GOT3 (cell line): ENCODE measurements at regions not wholly inside any gene's neighbourhood (a gene's known extent, or its start where the extent isn't known, plus 50 kb on each side); places are given as distances from the start of the nearest gene placed in this dataset.

ENCODE experiments used
- DNase-seq: peaks from one replicate; lab custom pipeline; 2025; ENCODE audit warnings: mixed read lengths; lab: John Stamatoyannopoulos, UW

DNA sequence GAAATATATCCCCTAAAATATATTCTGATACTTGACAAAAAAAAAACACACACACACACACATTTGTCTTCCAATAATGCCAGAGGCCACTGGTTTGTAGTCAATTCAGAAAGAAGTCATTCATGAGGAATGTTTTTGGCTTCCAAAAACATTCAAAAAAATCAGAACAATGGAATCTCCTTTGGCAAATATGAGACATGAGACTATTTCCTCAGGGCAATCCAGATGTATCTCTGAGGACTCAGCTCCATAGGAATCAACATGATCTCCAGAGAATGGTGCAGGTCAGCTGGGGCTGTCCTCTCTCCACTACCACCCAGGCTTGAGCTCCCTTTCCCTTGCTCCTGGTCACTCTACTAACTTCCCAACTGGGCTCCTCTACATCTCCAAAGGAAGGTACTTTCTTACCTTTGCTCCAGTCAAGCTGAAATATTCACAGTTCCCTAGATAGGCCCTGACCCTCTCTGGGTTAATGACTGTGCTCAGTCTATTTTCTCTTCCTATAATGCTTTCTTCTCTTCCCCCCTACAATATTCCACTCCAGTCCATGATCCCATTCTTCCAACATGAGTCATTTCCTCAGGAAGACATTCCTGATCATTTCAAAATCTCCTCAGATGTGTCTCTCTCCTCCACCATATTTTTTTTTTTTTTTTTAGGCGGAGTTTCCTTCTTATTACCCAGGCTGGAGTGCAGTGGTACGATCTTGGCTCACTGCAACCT, 145.3 kb downstream of the C1D start:
- no peak for DNase-seq

DNA sequence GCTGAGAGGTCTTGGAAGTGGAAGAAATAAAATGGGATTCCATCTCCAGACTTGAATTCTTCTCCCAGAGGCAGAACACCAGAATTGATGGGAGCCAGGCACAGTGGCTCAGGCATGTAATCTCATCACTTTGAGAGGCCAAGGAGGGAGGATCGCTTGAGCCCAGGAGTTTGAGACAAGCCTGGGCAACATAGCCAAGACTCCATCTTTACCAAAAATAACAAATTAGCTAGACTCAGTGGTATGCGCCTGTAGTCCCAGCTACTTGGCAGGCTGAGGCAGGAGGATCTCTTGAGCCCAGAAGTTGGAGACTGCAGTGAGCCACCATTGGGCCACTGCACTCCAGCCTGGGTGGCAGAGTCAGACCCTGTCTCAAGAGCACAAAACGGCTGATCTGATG, 144.3 kb downstream of the C1D start:
- DNase-seq: no peak

DNA sequence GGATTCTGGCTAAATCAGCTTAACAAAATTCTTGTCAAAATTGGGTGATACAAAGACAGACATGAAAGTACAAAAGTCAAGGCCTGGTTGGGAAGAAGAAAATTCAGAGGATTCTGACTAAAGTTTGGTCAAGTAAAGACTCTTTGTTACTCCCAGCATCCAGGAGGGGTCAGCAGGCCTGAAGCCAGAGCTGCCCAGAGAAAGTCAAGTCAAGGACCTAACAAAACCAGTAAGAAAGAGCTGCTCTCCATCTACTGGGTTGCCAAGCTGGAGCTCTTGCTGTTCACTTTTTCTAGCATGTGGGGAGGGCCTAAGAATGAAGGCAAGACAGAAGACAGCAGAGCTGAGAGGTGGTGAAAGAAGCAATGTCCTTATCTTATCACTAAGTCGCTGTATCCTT, 143.3 kb downstream of the C1D start:
- DNase-seq: no peak

- no peak for DNase-seq
Measured at GRCh38 chr2:67922080-67922785, 140.6 kb downstream of the C1D start.

GRCh38 chr2:67923696-67924095, 139.1 kb downstream of the C1D start:
- DNase-seq: no peak

GRCh38 chr2:67927501-67927900, 135.3 kb downstream of the C1D start:
- no peak for DNase-seq

GRCh38 chr2:67930156-67930555, 132.6 kb downstream of the C1D start:
- no peak for DNase-seq

DNA sequence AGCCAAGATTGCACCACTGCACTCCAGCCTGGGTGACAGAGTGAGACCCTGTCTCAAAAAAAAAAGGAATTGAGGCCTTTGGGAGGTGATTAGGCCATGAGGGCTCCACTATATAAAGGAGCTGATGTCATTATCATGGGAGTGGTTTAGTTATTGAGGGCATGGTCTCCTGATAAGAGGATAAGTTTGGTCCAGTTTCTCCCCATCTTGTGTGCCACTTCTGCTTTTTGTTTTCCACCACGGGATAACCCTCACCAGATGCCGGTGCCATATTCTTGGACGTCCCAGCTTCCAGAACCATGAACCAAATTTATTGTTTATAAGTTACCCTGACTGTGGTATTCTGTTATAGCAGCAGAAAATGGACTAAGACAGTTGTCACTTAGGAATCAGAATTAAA, 125.8 kb downstream of the C1D start:
- DNase-seq: no peak

GRCh38 chr2:67938053-67938452, 124.8 kb downstream of the C1D start:
- DNase-seq: no peak

GRCh38 chr2:67945056-67945455, 117.7 kb downstream of the C1D start:
- DNase-seq: no peak

DNA sequence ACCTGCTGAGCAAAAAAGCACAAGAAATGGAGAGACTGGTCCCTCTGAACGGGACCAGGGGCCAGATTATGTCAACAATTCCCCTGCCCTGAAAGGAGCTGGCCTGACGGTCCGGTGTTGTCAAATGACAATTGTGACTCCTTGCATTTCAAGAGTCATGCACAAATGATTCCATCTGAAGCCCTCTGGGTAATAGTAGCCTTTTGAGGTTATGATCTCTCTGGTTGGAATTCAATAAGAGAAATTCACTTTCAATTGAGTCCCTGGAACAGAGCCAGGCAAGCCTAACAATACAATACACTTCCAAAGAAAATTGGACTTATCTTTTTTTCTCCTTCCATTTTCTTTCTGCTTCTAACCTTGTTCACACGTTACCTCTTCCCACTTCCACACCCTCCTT, 116.9 kb downstream of the C1D start:
- no peak for DNase-seq

DNA sequence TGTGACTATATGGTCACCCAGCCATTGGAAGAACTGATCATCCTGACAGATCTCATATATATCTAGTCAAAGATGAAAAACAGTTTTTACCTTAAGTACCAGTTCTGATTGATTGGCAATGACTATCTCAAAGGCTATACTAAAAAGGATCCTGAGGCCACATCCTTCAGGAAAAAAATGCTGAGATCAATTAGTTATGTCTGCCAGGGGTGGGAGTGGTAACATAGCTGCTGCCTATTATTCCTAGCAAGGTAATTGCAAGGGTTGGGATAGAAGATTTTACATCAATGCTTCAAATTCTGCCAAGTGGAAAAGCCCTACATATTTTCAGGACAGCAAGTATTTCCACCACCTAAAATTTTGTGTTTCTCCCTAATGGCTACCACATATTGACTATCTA, 114.7 kb downstream of the C1D start:
- DNase-seq: no peak

DNA sequence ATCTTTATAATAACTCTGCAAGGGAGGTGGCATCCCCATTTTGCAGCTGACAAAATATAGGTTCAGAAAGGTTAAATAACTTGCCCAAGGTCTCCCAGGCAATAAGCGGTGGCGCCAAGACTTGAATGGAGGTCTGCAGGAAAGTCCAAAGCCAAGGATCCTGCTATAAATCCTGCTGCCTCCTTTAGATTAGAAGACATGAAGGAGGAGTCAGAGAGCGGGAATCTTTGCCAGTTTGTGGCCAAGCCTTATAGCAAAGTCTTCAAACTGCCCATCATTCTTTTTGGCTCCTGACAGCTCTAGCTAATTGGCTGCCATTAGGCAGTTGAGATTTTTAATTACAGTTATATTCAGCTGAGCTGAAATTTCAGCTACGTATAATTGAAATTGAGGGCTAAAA, 114.3 kb downstream of the C1D start:
- no peak for DNase-seq

DNA sequence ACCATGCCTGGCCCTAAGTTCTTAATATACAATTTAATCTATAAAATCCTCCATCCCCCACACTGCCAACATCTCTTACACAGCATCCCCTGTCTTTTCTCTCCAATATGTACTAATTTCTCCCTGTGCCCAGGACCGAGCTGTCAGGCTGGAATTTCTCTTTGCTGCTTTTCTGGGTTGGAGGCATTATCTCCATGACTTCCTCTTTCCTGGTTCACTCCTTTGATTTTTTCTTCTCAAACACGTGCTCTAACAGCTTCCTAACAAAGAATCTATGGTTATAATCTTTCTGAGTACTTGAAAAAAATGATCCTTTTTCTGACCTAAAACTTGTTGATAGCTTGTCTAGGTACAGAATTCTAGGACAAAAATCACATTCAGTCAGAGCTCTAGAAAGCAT, 112.8 kb downstream of the C1D start:
- no peak for DNase-seq

DNA sequence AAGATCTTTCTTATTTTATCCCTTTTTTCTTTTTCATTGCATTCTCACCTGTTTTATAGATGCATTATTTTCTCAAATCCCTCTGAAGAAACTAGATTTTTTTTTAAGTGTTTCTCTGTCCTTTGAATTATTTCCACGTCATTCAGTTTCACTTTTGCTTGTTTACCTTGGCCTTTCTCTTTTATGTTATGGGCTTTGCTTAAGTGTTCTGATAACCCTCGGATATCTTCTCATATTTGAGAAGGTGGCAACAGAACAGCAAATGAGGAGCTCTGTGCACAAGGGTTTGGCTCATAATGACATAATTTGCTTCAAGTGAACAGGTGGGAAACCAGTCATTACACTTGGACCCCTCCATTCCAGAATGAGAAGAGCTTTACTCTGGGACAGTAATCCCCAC, 111.9 kb downstream of the C1D start:
- no peak for DNase-seq

DNA sequence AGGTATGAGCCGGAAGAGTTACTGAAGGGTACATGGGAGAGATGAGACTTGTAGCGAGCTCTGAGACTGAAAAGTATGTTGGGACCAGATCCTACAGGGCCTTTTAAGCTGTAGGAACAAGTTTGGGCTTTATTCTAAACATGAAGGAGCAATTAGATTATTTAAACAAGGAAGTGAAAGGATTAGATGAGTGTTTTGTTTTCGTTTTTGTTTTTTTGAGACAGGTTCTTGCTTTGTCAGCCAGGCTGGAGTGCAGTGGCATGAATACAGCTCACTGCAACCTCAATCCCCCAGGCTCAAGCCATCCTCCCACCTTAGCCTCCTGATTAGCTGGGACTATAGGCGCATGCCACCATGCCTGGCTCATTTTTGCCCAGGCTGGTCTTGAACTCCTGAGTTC, 110.7 kb downstream of the C1D start:
- no peak for DNase-seq

- DNase-seq: no peak
Measured at GRCh38 chr2:67954093-67954748, 108.6 kb downstream of the C1D start.

DNA sequence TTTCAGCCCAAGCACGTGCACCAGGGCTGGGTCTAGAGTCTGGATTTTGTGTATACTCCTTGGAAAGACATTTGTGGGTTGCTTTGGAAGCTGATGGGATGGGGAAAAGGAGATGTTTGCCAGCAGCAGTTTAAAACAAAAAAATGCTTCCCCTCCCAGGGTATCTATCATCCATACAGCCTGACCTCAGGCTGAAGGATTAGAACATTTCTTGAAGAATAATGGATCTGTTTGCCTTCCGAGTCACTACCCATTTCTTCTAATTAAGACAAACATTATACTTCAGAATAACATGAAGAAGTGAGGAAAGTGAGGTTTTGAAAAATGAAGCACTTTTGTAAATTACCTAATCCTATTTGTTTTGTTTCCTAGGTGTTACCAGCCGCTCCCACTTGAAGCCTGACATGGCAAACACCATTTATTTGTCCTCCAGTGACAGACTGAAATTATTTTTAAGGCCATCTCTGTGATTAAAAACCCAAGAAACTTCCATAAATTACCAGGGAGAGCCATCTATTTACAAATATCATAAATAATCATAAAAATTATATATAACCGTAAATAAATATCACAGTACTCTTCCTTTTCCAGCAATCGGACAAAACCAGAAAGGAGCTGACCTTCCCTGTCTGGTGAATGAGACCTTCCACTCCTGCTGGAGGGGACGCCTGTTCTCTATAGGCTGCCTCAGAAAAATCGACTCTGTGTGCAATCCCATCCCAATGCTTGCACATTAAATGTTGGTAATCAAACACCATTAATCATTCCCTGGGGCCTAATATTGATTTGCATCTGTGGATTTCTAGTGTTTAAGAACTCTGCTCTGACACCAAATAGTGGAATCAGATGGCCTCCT, 106.8 kb downstream of the C1D start:
- DNase-seq: no peak

DNA sequence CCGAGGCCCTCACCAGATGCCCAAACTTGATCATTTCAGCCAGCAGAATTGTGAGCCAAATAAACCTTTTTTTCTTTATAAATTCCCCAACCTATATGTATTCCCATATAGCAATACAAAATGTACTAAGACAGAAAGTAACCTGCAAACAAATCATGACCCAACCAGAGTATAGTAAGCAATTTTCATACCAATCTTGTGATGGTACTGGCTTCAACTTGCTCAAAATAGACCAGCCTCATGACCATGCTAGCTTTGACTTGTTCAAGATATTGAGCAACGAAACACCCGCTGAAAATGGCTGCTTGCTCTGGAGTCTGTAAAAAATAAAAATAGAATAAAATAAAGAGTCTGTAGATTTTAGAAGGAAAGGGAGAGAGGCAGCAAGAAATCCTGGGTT, 97.6 kb downstream of the C1D start:
- DNase-seq: no peak

DNA sequence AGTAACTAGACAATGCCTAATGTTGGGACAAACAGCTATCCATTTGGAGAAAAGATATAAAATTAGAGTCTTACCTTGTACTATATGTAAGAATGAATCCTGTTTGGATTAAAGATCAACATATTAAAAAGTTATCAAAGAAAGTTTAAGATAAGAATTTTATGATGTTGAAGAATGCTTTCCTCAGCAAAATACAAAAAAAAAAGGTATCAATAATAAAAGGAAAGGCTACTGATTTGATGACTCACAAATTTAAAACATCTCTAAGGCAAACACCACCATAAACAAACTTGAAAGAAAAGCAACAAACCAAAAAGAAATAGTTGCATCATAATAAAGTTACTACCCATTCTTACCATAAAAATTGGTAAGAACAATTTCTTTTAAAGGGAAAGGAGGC, 92.7 kb downstream of the C1D start:
- no peak for DNase-seq

- no peak for DNase-seq
Measured at GRCh38 chr2:67970542-67970941, 92.3 kb downstream of the C1D start.
